ENCODE measurements at regions not wholly inside any gene's neighbourhood (a gene's known extent, or its start where the extent isn't known, plus 50 kb on each side); places are given as distances from the start of the nearest gene placed in this dataset.

GRCh38 chr12:97082029-97082428 lies 175.0 kb downstream of the NEDD1 start:
- DNase-seq (ENCODE audit: insufficient read length, low spot score, missing footprints) = no peak
- H2AFZ ChIP-seq (ENCODE audit: low read length) = no peak overlapping the region
- H3K4me2 ChIP-seq (ENCODE audit: insufficient read depth, low read length) = no peak overlapping the region
- H3K4me3 ChIP-seq (ENCODE audit: insufficient read depth, low read length) = no peak overlapping the region
- H3K27ac ChIP-seq (ENCODE audit: low read depth, low read length) = no peak overlapping the region
- no peaks in the 10 kb centered on the region for H3K9me3 ChIP-seq (ENCODE audit: low read depth, low read length)
- H3K27me3 ChIP-seq (ENCODE audit: insufficient read depth, low read length) = no peaks in the 10 kb centered on the region
- H3K4me1 ChIP-seq (ENCODE audit: insufficient read depth, low read length) = no peaks in the 10 kb centered on the region
- no peak for TF ChIP-seq CTCF (IDR thresholded peaks at IDR 0.05; ENCODE audit: extremely low read depth, low read depth, low read length)
- no peaks in the 10 kb centered on the region for H3K79me2 ChIP-seq (ENCODE audit: insufficient read depth, low read length)
- H4K20me1 ChIP-seq (ENCODE audit: insufficient read depth, low read length) = no peaks in the 10 kb centered on the region
- no peaks in the 10 kb centered on the region for H3K36me3 ChIP-seq (ENCODE audit: insufficient read depth, low read length)

DNA sequence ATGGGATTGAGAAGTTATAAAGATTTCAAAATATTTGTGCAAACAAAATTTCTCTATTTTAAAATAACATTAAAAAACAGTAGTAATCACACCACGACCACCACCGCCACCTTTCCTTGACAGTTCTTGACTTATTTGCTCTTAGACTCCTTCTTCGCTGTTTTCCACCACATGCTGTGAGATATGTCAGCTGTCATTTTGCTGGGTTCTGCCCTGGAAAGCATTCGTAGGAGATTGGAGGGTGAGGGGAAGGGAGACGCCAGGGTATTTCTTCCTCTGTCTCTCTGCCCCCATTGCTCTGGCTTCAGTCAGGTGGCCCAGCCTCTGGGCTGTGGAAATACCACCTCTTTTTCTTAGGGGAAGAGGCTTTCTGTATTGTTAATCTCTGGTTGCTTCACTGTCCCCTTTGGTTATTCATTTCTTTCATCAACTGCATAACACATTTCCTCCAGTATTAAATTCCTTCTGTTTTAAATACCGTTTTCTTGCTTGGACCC lies 186.2 kb downstream of the NEDD1 start:
- Histone ChIP-seq H3K27ac (ENCODE audit: low read depth, low read length) (no peak overlapping the region), H3K27me3 (ENCODE audit: insufficient read depth, low read length) (no peaks in the 10 kb centered on the region), H3K4me3 (ENCODE audit: insufficient read depth, low read length) (no peak overlapping the region), H4K20me1 (ENCODE audit: insufficient read depth, low read length) (no peaks in the 10 kb centered on the region), H2AFZ (ENCODE audit: low read length) (no peak overlapping the region), H3K9me3 (ENCODE audit: low read depth, low read length) (peaks cover 2% of the 10 kb centered on the region), H3K4me1 (ENCODE audit: insufficient read depth, low read length) (no peaks in the 10 kb centered on the region), H3K36me3 (ENCODE audit: insufficient read depth, low read length) (no peaks in the 10 kb centered on the region), H3K4me2 (ENCODE audit: insufficient read depth, low read length) (no peak overlapping the region), H3K79me2 (ENCODE audit: insufficient read depth, low read length) (no peaks in the 10 kb centered on the region)
- no peak for TF ChIP-seq CTCF (IDR thresholded peaks at IDR 0.05; ENCODE audit: extremely low read depth, low read depth, low read length)
- DNase-seq (ENCODE audit: insufficient read length, low spot score, missing footprints) = no peak

- H3K4me3 ChIP-seq (ENCODE audit: insufficient read depth, low read length) = no peak overlapping the region
- H3K79me2 ChIP-seq (ENCODE audit: insufficient read depth, low read length) = no peaks in the 10 kb centered on the region
- H3K27me3 ChIP-seq (ENCODE audit: insufficient read depth, low read length) = no peaks in the 10 kb centered on the region
- no peak for TF ChIP-seq CTCF (IDR thresholded peaks at IDR 0.05; ENCODE audit: extremely low read depth, low read depth, low read length)
- no peaks in the 10 kb centered on the region for H4K20me1 ChIP-seq (ENCODE audit: insufficient read depth, low read length)
- DNase-seq (ENCODE audit: insufficient read length, low spot score, missing footprints) = no peak
- no peaks in the 10 kb centered on the region for H3K36me3 ChIP-seq (ENCODE audit: insufficient read depth, low read length)
- no peak overlapping the region for H3K4me2 ChIP-seq (ENCODE audit: insufficient read depth, low read length)
- H3K4me1 ChIP-seq (ENCODE audit: insufficient read depth, low read length) = no peaks in the 10 kb centered on the region
- no peak overlapping the region for H3K27ac ChIP-seq (ENCODE audit: low read depth, low read length)
- H2AFZ ChIP-seq (ENCODE audit: low read length) = no peak overlapping the region
- H3K9me3 ChIP-seq (ENCODE audit: low read depth, low read length) = no peaks in the 10 kb centered on the region
Measured at GRCh38 chr12:97097734-97098133, 190.7 kb downstream of the NEDD1 start.

DNA sequence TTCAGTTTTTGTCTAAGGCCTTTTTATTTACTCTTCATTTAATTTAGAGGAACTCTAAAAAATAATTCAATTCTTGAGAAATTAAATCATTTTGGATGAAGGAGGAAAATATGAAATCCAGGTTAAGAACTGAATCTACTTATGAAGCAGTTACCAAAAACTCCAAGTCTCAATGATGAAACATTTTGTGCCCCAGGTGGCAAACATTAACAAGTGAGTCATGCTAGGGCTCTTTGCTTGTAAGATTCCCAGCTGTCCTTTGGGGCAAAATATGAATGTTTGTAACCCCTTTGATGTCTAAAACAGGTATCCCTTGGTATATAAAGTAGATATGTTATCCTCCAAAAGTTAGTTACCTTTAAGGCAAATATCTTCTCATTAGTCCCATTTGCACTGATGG lies 202.4 kb downstream of the NEDD1 start:
- Histone ChIP-seq H3K36me3 (ENCODE audit: insufficient read depth, low read length) (no peaks in the 10 kb centered on the region), H3K27me3 (ENCODE audit: insufficient read depth, low read length) (no peaks in the 10 kb centered on the region), H3K4me2 (ENCODE audit: insufficient read depth, low read length) (no peak overlapping the region), H3K4me1 (ENCODE audit: insufficient read depth, low read length) (no peaks in the 10 kb centered on the region), H3K27ac (ENCODE audit: low read depth, low read length) (no peak overlapping the region), H3K4me3 (ENCODE audit: insufficient read depth, low read length) (no peak overlapping the region), H3K79me2 (ENCODE audit: insufficient read depth, low read length) (no peaks in the 10 kb centered on the region), H3K9me3 (ENCODE audit: low read depth, low read length) (peaks cover 4% of the 10 kb centered on the region), H2AFZ (ENCODE audit: low read length) (no peak overlapping the region), H4K20me1 (ENCODE audit: insufficient read depth, low read length) (no peaks in the 10 kb centered on the region)
- DNase-seq (ENCODE audit: insufficient read length, low spot score, missing footprints) = no peak
- no peak for TF ChIP-seq CTCF (IDR thresholded peaks at IDR 0.05; ENCODE audit: extremely low read depth, low read depth, low read length)

Measured in osteoblast (primary cell).